CD14-positive monocyte (primary cell): ENCODE measurements at regions not wholly inside any gene's neighbourhood (a gene's known extent, or its start where the extent isn't known, plus 50 kb on each side); places are given as distances from the start of the nearest gene placed in this dataset.

ENCODE experiments used
- DNase-seq, 3 donors: peaks; one replicate each; pipeline ENCODE4 v3.0.0-alpha.2; 2011 to 2022
- H2AFZ ChIP-seq: 2 replicates; pipeline ENCODE4 v1.6.0; 2012; ENCODE audit warnings: mild to moderate bottlenecking, low read depth, low read length, inconsistent platforms; ENCODE audit not compliant: insufficient read depth, poor library complexity, severe bottlenecking
- H3K27ac ChIP-seq, 2 donors: 1 replicate in 1 of 2; 2 replicates in 1 of 2; pipeline ENCODE4 v1.5.1; 2012 to 2013; ENCODE audit warnings: low read length in 2 of 2, control low read depth in 1 of 2, inconsistent platforms in 1 of 2, low read depth in 1 of 2, mild to moderate bottlenecking in 1 of 2
- H3K27me3 ChIP-seq, 2 donors: one replicate each; pipeline versions ENCODE4 v1.6.0 to v1.6.1; 2011 to 2013; ENCODE audit warnings: low read length in 2 of 2; ENCODE audit not compliant: control insufficient read depth in 2 of 2, insufficient read depth in 2 of 2
- H3K36me3 ChIP-seq, 2 donors: replicated peaks in 1 of 2; 1 replicate in 1 of 2; 2 replicates in 1 of 2; pipeline versions ENCODE4 v1.5.1 to v1.6.1; 2012 to 2013; ENCODE audit warnings: low read length in 2 of 2, control low read depth in 1 of 2, inconsistent platforms in 1 of 2, mild to moderate bottlenecking in 1 of 2; ENCODE audit not compliant: insufficient read depth in 2 of 2, control insufficient read depth in 1 of 2
- H3K4me1 ChIP-seq, 2 donors: 1 replicate in 1 of 2; 2 replicates in 1 of 2; pipeline versions ENCODE4 v1.5.1 to v1.6.1; 2012 to 2013; ENCODE audit warnings: low read length in 2 of 2, control low read depth in 1 of 2, inconsistent platforms in 1 of 2, mild to moderate bottlenecking in 1 of 2, moderate library complexity in 1 of 2; ENCODE audit not compliant: insufficient read depth in 2 of 2, control insufficient read depth in 1 of 2
- H3K4me2 ChIP-seq: replicated peaks from 2 replicates; pipeline ENCODE3; 2012; ENCODE audit warnings: low read length, moderate library complexity, mild to moderate bottlenecking; ENCODE audit not compliant: poor library complexity, severe bottlenecking; ENCODE audit errors: extremely low read depth
- H3K4me3 ChIP-seq, 3 experiments: fragments of 200-600 bp in 1 of 3; sonication (generic) in 1 of 3; replicated peaks in 1 of 3; 1 replicate in 2 of 3; 2 replicates in 1 of 3; pipeline ENCODE4 v1.5.1; 2011 to 2013; ENCODE audit warnings: low read length in 3 of 3, mild to moderate bottlenecking in 3 of 3, control low read depth in 2 of 3, low read depth in 2 of 3, inconsistent platforms in 1 of 3, moderate library complexity in 1 of 3
- H3K79me2 ChIP-seq: 2 replicates; pipeline ENCODE4 v1.6.0; 2012; ENCODE audit warnings: mild to moderate bottlenecking, control low read depth, inconsistent platforms, low read length, moderate library complexity; ENCODE audit not compliant: insufficient read depth
- H3K9ac ChIP-seq: 2 replicates; pipeline ENCODE4 v1.6.0; 2017; ENCODE audit warnings: low read length, mild to moderate bottlenecking; ENCODE audit not compliant: insufficient read depth, poor library complexity, severe bottlenecking
- H3K9me3 ChIP-seq, 2 donors: replicated peaks in 1 of 2; 1 replicate in 1 of 2; 2 replicates in 1 of 2; pipeline versions ENCODE4 v1.5.1 to v1.6.1; 2012 to 2013; ENCODE audit warnings: low read length in 2 of 2, control low read depth in 1 of 2; ENCODE audit not compliant: control insufficient read depth in 1 of 2, insufficient read depth in 1 of 2
- H4K20me1 ChIP-seq: 2 replicates; pipeline ENCODE4 v1.6.0; 2012; ENCODE audit warnings: mild to moderate bottlenecking, low read length, control low read depth, moderate library complexity; ENCODE audit not compliant: insufficient read depth
- H3K27ac Mint-ChIP-seq, 7 donors: one replicate each; pipeline ENCODE4 v1.8.0; 2020; ENCODE audit warnings: mild to moderate bottlenecking in 7 of 7, mixed read lengths in 7 of 7, moderate library complexity in 6 of 7, inconsistent platforms in 2 of 7
- H3K27me3 Mint-ChIP-seq, 3 donors: one replicate each; pipeline ENCODE4 v1.8.0; 2021 to 2022; ENCODE audit warnings: low read depth in 3 of 3, mild to moderate bottlenecking in 3 of 3, mixed read lengths in 3 of 3, moderate library complexity in 3 of 3, inconsistent platforms in 1 of 3
- H3K36me3 Mint-ChIP-seq, 2 donors: one replicate each; pipeline ENCODE4 v1.8.0; 2020; ENCODE audit warnings: mixed read lengths in 2 of 2, inconsistent platforms in 1 of 2, mild to moderate bottlenecking in 1 of 2
- H3K4me1 Mint-ChIP-seq: one replicate; pipeline ENCODE4 v1.8.0; 2020; ENCODE audit warnings: mild to moderate bottlenecking, mixed read lengths
- H3K4me3 Mint-ChIP-seq, 2 donors: one replicate each; pipeline ENCODE4 v1.8.0; 2020; ENCODE audit warnings: mild to moderate bottlenecking in 2 of 2, mixed read lengths in 2 of 2, moderate library complexity in 1 of 2
- H3K9me3 Mint-ChIP-seq, 7 donors: one replicate each; pipeline ENCODE4 v1.8.0; 2020 to 2022; ENCODE audit warnings: mixed read lengths in 7 of 7, mild to moderate bottlenecking in 6 of 7, moderate library complexity in 6 of 7, inconsistent platforms in 2 of 7
- WGBS: methylation state at CpG from one replicate; pipeline ENCODE4 v1.1.5; 2013; ENCODE audit warnings: missing lambda C conversion rate; ENCODE audit not compliant: insufficient coverage; 5-methylcytosine and 5-hydroxymethylcytosine counted together
- intact Hi-C, 2 donors: fragments of 100-400 bp; cut with micrococcal nuclease; formaldehyde crosslinking; loops; one replicate each; pipeline versions ENCODE4 v1.15.0 to v1.15.1; 2023
- TF ChIP-seq, protein P1 (sequence below): fragments of 200-600 bp; IDR thresholded peaks from one replicate; pipeline ENCODE4 v1.8.0; 2022; ENCODE audit warnings: antibody characterized with exemption, mild to moderate bottlenecking

GRCh38 chr2:3958465-3958864, 255.1 kb downstream of the DCDC2C start:
- Mint-ChIP-seq H3K4me1 (no peaks in the 10 kb centered on the region), H3K4me3 (no peak overlapping the region), H3K36me3 (no peaks in the 10 kb centered on the region), H3K27me3 (peaks cover 0 to 3% (median 1%) of the 10 kb centered on the region in 3 donors), H3K27ac (no peak overlapping the region), H3K9me3 (peaks cover 0 to 8% (median 0%) of the 10 kb centered on the region in 7 donors)
- WGBS, result 89% methylated on average over 6 of the region's 9 CpGs
- no peaks in the 10 kb centered on the region for H3K27me3 ChIP-seq
- no peak overlapping the region for H3K4me2 ChIP-seq
- no peaks in the 10 kb centered on the region for H3K36me3 ChIP-seq
- H2AFZ ChIP-seq, result no peak overlapping the region
- intact Hi-C loops, result no loop called here
- no peak for DNase-seq
- no peak overlapping the region for H3K4me3 ChIP-seq
- H3K9ac ChIP-seq, result no peak overlapping the region
- no peaks in the 10 kb centered on the region for H4K20me1 ChIP-seq
- no peaks in the 10 kb centered on the region for H3K79me2 ChIP-seq
- H3K9me3 ChIP-seq, result no peaks in the 10 kb centered on the region
- no peaks in the 10 kb centered on the region for H3K4me1 ChIP-seq
- TF ChIP-seq, protein P1, sequence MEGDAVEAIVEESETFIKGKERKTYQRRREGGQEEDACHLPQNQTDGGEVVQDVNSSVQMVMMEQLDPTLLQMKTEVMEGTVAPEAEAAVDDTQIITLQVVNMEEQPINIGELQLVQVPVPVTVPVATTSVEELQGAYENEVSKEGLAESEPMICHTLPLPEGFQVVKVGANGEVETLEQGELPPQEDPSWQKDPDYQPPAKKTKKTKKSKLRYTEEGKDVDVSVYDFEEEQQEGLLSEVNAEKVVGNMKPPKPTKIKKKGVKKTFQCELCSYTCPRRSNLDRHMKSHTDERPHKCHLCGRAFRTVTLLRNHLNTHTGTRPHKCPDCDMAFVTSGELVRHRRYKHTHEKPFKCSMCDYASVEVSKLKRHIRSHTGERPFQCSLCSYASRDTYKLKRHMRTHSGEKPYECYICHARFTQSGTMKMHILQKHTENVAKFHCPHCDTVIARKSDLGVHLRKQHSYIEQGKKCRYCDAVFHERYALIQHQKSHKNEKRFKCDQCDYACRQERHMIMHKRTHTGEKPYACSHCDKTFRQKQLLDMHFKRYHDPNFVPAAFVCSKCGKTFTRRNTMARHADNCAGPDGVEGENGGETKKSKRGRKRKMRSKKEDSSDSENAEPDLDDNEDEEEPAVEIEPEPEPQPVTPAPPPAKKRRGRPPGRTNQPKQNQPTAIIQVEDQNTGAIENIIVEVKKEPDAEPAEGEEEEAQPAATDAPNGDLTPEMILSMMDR, result no peak
- no peak overlapping the region for H3K27ac ChIP-seq

DNA sequence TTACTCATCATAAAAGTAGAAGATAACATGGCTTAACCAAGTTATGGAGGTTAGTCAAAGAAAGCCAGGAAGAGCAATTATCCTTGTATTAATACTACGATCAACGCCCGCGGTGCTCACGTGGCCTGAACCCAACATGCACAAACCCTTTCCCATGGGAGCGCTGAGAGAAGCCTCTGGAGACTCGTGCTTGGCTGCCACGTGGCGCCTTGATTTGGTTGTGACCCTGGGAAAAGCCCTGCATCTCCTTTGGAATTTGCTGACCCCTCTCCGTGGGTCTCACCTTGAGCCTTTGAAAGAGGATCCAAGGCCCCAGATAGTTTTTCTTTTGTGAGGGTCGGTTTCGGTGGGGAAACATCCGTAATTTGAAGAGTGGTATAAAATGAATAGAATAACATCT, 255.6 kb downstream of the DCDC2C start:
- Mint-ChIP-seq H3K4me1 (no peaks in the 10 kb centered on the region), H3K27me3 (peaks cover 0 to 3% (median 1%) of the 10 kb centered on the region in 3 donors), H3K9me3 (peaks cover 0 to 8% (median 0%) of the 10 kb centered on the region in 7 donors), H3K36me3 (no peaks in the 10 kb centered on the region), H3K4me3 (no peak overlapping the region), H3K27ac (no peak overlapping the region)
- no peaks in the 10 kb centered on the region for H3K79me2 ChIP-seq
- H3K4me2 ChIP-seq, result no peak overlapping the region
- TF ChIP-seq, protein P1, result no peak
- no peak for DNase-seq
- H3K4me1 ChIP-seq, result no peaks in the 10 kb centered on the region
- H3K4me3 ChIP-seq, result no peak overlapping the region
- H3K27ac ChIP-seq, result no peak overlapping the region
- no peaks in the 10 kb centered on the region for H3K9me3 ChIP-seq
- no peaks in the 10 kb centered on the region for H3K27me3 ChIP-seq
- H4K20me1 ChIP-seq, result no peaks in the 10 kb centered on the region
- WGBS, result 33% methylated on average over 4 of the region's 13 CpGs
- H3K9ac ChIP-seq, result no peak overlapping the region
- H2AFZ ChIP-seq, result no peak overlapping the region
- H3K36me3 ChIP-seq, result no peaks in the 10 kb centered on the region
- intact Hi-C loops, result no loop called here
